GM03348 (cell line): ENCODE measurements at regions not wholly inside any gene's neighbourhood (a gene's known extent, or its start where the extent isn't known, plus 50 kb on each side); places are given as distances from the start of the nearest gene placed in this dataset.
"Not testable (repeated sequence)": the region's sequence is repeated elsewhere in the genome, so short reads cannot be mapped to it uniquely, and the experiment has no call there.

Source experiments
- DNase-seq: peaks from one replicate; pipeline ENCODE4 v3.0.0; 2012; ENCODE audit warnings: low spot score

DNA sequence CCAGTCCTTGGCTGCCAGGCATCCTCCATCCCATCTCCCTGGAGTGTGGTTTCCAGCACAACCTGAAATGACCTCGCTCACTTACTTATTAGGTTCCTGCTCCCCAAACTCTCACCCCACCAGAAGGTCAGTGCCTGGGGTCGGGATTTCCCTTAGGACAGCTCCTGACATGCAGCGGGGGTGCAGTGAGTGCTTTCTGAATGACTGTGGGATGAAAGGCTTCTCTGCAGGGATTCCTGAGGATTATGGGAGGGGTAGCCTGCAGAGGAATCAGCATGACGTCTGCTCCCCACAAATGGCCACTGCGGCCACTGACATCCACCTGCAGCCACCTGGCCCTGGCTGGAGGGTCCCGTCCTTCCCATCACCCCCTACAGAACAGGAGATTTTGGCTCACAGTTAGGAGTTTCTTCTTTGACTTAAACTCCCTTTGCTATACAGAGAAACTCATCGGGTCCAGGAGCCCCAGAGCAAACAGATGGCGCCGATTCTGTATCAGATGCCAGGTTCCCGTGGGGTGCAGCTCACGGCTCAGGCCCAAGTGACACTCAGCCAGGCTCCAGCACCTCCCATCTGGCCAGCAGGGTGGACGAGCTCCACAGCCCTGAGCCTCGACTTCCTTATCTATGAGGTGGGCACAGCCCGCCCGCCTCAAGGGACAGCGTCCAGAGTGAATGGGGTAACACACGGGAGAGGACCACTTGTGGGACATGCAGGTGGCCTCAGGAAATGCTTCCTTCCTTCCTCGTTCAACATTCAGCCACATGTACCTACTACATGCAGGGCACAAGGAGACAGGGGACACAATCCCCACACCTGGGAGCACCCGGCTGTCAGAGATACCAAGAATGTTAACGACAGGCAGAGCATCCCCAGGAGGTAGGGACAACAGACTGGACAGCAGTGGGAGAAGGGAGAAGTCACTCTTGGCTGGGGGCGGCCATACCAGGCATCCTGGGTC is 69.8 kb downstream of the RMI2 start:
- DNase-seq, result no peak

DNA sequence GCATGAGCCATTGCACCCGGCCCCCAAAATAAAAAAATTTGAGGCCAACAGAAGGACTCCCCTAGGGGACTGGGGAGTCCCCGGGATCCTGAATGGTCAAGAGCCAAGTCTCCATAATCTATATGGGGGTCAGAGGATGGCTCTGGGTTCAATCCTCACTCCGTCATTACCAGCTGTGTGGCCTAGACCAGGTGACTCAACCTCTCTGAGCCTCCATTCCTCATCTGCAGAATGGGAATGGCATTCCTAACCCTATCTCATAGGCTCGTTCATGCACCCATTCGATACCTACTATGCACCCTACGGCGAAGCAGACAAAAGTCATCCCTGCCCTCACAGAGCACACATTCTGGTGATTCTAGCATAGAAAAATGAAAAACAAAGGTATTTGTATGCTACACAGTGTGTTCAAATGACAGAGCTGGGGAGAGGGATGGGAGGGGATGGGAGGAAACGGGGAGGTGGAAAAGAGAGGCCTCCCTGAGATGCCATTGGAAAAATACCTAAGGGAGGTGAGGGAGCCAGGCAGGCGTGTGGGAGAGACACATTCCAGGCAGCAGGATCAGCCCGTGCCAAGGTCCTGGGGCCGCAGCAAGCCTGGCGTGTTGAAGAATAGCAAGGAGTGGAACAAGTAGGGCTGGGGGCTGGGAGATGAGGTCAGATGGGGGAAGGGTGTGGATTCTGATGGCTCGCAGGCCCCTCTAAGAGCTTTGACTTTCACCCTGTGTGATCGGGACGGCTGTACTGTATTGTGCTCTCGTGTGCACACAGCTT is 71.2 kb downstream of the RMI2 start:
- no peak for DNase-seq

DNA sequence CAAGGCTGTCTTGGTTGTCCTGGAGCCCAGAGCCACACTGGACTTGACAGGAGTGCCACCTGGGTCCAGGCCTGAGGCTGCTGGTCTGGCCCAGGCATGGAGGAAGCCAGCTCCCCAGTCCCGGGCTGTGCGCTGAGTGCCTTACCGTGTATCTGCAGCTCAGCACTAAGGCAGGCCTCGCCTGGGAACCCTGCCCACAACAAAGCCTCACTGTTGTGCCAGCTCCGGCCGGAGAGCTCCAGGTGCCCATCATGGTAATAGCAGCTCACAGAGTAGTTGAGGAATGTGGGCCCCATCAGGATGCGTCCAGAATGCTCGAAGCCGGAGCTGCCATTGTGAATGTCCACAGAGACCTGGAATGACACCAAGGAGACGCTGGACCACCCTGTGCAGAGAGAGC is 72.2 kb downstream of the RMI2 start:
- DNase-seq, result no peak

DNA sequence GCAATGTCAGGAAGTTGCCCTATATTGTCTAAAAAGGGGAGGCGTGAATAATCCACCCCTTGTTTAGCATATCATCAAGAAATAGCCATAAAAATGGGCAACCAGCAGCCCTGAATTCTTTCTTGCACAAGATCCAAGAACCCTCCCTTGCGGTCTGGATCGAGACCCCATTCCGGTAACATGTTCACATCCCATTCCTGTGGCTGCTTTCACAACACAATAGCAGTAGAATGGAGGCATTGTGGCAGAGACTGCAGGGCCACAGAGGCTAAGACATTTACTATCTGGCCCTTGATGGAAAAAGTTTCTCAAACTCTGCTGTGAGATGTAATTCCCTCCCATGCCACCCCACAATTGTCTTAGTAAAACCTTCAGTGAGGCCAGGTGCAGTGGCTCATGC is 73.2 kb downstream of the RMI2 start:
- no peak for DNase-seq

DNA sequence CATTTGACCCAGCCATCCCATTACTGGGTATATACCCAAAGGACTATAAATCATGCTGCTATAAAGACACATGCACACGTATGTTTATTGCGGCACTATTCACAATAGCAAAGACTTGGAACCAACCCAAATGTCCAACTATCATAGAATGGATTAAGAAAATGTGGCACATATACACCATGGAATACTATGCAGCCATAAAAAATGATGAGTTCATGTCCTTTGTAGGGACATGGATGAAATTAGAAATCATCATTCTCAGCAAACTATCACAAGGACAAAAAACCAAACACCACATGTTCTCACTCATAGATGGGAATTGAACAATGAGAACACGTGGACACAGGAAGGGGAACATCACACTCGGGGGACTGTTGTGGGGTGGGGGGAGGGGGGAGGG is 74.8 kb downstream of the RMI2 start:
- not testable (repeated sequence) for DNase-seq

DNA sequence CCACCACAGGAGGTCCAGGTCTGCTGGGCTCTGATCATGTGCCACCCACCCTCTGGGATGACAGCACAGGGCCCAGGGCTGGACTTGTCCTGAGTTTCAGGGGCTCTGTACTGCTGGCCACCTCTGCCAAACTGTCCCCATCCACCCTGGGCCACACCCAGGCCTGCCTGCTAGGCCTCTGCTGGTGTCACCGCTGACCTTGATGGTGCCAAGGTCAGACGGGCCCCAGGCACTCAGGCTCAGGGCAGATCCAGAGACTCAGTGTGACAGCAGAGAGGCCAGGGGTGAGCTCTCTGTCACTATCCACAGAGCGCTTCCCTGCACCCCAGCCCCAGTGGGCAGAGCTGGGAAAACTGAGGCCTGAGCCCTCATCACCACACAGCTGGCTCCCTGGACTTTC is 75.6 kb downstream of the RMI2 start:
- no peak for DNase-seq

DNA sequence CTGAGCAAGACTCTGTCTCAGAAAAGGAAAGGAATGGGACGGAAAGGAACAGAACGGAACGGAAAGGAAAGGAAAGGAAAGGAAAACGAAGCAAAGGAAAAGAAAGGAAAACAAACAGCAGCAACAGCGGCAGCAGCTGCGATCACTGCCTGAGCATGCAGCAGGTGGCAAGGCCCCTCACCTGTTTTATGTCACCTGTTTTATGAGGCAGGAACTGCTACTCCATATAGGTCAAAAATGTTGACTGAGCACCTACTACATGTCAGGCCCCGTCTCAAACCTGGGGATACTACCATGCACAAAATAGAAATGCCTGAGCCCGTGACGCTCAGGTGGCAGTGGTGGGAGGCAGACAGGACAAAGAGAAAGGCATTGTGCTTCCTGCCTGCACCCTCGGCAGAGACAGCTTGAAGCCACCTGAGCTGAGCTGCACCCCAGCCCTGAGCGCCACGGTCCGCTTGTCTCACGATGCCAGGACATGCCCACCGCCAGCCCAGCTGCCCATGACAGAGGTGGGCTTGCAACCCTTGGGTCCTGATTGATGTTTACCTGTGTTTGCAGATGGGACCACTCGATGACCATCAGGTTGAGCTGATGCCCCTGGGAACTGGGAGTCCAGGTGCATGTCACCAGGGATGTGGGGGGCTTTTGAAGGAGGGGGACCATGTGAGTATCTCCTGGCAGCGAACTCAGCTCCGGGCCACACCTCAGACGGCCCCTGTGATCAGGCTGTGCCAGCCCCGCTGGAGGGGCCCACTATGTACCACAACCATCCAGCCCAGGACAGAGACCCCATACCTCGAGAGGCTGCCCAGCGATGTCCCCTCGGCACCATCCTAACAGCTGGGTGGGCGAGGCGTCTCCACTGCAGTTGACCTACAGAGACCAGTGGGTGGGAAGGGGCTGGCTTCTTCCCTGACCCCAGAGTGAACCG is 77.4 kb downstream of the RMI2 start:
- no peak for DNase-seq

DNA sequence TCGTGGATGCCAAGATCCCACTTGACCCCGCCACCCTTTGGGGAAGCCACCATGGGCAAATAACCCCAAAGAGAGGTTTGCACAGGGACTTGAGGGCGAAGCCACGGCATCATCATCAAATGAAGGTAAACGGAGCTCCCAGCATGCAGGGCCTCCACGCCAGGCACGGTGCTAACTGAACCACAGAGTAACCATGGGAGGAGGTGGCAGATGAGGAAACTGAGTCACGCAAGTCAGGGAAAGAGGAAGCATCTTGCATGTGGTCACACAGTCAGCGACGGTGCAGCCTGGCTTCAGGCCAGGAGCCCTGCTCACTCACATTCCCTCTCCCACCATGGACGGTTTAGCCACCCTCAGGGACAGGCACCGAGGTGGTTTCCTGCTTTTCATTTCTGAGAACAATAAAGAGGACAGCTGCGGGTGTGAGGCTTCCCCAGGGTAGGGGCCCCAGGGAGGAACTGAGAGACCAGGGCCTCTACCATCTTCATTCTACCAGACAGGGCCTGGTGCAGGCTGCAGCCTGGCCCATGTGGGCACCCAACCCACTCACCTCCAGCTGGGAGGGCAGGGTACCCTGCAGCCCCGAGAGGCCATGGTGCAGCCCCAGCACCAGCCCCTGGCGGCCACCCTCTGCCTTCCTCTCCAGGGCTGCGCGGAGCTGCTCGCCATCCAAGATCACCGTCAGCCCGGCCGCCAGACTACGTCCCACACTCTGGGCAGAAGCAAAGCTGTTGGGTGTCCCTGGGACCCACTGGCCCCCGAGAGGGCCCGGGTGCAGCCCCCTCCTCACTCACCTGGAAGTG is 78.3 kb downstream of the RMI2 start:
- DNase-seq, result no peak

DNA sequence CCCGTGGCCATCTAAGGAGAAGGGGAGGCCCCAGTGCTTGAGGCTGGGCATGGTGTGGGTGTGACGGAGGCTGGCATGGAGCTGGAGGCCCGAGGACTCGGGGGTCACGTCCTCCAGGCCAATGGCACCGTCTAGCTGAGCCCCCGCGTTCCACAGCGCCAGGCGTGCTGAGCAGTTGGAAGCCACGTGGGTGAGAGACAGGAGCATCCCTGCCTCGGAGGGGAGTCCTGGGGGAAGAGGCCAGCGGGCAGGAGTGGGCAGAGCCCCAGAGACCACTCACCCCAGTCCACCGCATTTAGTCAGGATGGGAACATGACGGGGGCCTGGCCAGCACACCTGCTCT is 78.8 kb downstream of the RMI2 start:
- DNase-seq, result no peak

DNA sequence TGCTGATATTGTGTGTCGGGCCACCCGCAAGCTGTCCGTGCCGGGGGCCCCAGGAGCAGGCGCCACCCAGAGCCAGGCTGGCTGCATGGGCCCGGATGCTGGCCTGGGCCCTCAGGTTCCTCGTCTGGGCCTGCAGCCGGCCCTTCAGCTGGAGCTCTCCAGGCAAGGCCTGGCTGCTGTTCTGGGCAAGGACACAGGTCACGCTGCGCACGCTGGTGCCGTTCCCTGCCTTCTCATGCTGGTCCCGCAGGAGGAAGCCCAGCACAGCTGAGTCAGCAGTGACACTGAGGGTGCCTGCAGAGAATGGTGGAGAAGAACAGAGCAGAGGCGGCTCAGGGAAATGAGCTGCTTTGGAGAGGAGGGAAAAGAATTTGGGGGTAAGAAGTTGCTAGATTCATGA is 79.9 kb downstream of the RMI2 start:
- no peak for DNase-seq

DNA sequence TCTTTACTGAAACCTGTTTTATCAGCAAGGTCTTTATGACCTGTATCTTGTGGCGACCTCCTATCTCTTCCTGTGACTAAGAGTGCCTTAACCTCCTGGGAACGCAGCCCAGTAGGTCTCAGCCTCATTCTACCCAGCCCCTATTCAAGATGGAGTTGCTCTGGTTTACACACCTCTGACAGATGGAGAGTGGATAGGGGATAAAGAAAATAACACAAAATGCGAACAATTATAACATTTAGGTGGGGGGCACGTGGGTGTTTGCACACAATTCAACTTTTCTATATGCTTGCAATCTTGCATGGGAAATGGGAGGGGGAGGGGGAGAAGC is 83.3 kb downstream of the RMI2 start:
- DNase-seq, result no peak

DNA sequence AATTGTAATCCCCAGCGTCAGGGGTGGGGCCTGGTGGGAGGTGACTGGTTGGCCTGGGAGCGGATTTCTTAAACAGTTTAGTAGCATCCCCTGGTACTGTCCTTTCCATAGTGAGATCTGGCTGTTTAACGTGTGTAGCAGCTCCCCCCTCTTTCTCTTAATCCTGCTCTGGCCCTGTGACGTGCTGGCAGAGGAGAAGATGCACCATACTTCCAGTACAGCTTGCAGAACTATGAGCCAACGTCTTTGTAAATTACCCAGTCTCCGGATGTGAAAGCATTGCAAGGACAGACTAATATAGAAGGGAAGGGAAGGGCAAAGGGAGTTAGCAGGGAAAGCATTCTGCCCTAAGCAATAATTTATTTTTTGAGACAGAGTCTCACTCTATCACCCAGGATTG is 83.9 kb downstream of the RMI2 start:
- DNase-seq, result no peak

DNA sequence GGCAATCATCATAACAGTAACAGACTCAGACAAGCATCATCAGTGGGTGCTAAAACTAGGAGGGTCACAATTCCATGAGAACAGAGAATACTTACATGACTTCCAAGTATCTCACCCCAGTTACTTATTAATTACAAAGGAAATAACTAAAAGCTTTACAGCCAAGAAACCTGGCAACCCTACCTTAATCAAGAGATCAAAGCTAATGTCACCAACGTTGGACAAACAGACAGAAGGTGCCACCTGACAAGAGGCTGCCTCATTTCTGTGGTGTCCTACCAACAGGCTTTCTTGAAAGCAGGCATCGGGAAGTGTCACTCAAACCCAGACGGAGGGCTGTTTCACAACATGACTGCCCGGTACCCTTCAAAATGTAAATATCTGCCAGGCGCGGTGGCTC is 84.6 kb downstream of the RMI2 start:
- no peak for DNase-seq

DNA sequence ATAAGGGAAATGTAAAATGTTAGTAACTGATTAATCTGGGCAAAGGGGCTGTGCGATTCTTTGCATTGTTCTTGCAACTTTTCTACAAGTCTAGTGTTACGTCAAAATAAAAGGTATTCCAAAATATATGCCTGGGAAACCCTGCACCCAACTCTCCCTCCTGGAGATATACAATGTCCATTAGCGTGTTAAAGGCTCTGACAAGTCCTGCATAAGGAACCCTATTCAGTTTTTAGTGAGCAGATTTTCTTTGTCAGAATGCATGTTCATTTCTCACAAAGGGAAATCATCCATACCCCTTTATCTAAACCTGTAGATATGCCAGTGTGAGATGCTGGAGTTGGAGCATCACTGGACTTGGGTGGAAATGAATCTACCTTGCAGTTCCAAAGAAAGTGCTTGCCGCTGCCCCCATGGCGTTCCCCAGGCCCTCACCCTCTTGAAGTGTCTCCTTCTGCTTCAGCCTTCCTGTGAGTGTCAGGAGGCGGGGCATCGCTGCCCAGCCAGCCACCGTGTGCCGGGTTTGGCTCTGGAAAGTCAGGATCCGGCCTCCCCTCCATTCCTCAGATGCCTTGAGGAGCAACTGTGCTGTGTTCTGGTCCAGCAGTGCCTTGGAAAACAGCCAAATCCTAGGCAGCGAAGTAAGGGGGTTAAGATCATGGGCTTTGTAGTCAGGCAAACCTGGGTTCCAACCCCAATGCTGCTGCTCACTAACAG is 85.5 kb downstream of the RMI2 start:
- no peak for DNase-seq

DNA sequence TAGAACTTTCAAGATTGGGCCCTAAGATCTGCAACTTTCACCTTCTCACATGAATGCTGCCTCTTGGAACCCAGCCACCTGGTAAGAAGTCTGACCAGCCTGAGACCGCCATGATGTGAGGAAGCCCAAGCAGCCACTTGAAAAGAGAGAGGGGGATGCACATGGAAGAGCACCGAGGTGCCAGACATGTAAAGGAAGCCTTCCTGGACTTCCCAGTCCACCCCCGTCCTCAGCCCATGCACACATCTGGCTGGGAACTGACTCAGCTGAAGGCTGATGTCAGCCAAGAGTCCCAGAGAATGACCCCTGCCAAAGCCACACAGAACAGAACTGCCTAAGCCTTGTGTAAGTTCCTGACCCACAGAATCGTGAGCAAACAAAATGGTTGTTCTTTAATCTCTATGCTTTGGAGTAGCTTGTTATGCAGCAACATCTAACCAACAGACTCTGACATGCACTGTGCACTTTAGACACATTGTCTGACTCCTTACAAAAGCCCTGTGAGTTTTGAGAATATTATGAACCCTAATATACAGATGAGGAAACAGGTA is 86.7 kb downstream of the RMI2 start:
- DNase-seq, result no peak

DNA sequence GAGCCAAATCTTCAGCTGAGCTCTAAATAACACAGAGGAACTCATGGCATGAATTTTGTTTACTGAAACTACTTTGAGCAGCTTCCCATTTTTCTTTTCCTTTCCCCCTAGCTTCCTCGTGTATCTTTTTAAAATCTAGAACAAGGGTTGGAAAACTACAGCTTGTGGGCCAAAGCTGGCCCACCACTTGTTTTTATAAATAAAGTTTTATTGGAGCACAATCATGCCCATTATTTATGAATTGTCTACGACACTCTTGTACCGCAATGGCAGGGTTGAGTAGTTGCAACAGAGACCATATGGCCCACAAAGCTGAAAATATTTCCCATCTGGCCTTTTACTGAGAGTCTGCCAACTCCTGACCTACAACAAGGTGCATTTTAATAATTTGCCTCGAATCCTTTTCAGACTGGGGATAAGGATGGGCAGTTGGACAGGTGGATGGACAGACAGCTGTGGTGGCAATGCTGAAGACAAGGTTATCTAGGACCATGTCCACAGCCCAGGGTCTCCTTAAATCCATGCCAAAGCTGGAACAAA is 87.7 kb downstream of the RMI2 start:
- no peak for DNase-seq

DNA sequence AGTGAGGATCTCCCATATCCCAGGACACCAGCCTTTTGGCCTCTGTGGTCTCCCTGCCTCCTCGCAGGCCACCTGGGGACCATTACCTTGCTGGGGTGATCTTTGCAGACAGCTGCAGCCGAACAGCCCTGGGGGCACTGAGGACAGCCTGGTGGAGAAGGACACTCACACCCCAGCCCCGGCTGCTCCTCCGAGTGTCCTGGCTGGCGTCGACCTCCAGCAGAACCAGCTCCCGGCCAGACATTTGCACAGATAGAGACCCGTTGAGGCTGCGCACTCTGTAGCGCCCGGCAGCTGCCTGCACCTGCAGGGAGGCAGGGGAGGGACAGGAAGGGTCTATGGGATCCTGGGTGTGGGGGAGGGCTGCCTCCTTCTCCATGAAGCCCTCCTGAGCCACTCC is 90.3 kb downstream of the RMI2 start:
- no peak for DNase-seq

DNA sequence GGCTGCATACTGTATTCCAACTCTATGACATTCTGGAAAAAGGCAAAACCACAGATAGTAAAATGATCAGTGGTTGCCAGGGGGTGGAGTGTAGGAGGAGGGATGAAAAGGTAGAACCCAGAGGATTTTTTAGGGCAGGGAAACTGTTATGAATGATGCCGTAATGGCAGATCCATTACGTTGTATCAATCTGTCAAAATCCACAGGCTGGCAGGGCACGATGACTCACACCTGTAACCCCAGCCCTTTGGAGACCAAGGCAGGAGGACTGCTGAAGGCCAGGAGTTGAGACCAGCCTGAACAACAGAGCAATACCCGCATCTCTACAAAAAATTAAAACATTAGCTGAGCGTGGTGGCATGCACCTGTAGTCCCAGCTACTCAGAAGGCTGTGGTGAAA is 91.8 kb downstream of the RMI2 start:
- no peak for DNase-seq

DNA sequence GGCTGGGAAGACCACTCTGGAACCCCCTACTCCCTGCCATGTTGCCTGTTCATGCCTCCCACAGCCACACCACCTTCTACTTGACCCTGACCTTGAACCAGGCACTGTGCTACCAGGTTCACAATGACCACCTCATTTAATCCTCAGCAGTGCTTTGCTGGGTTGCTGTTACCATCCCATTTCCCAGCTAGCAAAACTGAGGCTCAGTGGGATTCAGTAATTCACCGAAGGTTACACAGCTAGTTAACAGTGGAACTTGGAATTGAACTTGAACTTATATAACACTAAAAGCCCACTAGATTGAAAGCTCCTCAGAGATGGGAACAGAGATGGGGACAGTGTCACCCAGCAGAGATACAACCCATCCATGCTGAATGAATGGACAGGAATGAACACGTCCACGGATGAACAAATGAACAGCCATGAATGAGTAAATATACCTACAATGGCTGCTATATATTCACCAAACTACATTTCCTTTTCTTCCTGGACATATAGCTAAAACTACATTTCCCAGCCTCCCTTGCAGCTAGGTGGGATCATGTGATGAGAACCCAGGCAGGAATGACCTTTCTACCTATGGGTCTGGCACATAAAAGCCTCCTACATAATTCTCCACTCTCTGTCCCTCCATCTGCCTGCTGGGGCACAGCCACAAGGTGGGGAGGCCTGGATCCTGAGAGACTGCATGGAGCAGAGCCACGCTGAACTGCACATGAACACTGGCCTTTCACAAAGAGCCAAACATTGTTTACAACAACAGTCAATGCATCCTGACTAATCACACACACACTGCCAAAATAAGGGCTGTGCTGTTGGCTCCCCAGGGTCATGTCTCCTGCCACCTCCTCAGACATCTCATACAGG is 94.8 kb downstream of the RMI2 start:
- DNase-seq, result no peak

DNA sequence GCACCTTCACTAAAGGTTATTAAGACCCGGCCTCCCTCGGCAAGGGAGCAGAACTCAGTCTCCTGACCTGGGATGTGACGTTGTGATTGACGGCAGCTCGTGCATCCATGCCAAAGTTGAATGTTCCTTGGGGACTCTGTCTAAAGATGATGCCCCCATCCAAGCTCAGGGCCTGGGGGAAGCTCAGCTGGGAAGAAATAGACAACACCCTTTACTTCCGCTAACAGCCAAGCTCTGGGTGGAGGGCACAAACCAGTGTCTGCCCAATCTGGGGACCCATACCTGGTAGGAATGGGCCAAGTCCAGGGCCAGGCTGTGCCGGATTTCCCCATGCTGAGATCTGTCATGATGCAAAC is 95.4 kb downstream of the RMI2 start:
- no peak for DNase-seq
